ENCODE measurements at regions not wholly inside any gene's neighbourhood (a gene's known extent, or its start where the extent isn't known, plus 50 kb on each side); places are given as distances from the start of the nearest gene placed in this dataset.

DNA sequence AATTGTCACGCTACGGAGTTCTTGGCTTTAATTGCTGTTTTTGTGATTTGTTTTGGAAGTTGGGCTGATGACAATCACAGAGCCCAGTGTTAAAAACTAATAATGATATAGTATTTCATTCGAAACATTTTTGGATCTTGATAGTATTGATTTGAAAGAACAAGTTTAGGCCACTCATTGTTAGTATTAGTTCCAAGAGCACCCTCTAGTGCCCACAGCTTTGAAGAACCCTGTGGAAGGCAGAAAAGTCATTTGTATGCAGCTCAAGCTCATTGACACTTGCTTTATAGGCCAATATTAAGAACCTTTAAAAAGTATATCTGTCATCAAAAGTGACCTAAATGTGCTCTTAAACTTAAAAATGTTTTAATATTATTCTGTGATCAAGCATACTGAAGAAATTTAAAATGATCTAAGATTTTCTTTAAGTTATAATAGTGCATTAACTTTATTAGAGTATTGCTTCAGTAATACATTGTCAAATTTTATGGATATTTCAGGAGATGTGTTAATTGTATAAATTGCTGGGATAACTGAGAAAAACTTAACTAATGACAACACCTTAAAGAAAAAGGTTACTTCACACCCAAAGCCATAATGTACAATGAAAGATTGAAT is 191.0 kb downstream of the GRB14 start:
- no peaks in the 10 kb centered on the region for H3K4me1 ChIP-seq (ENCODE audit: low read length)
- no peaks in the 10 kb centered on the region for H3K9me3 ChIP-seq (ENCODE audit: insufficient read depth, low read length)
- 0 out of 2 replicates have a peak, but pooled peaks cover 4% of the 10 kb centered on the region for H3K27me3 ChIP-seq (ENCODE audit: low read depth, low read length)
- H3K27ac ChIP-seq (ENCODE audit: low read length) = no peak overlapping the region
- no peak overlapping the region for H3K4me3 ChIP-seq (ENCODE audit: low read length)
- TF ChIP-seq, protein P1, sequence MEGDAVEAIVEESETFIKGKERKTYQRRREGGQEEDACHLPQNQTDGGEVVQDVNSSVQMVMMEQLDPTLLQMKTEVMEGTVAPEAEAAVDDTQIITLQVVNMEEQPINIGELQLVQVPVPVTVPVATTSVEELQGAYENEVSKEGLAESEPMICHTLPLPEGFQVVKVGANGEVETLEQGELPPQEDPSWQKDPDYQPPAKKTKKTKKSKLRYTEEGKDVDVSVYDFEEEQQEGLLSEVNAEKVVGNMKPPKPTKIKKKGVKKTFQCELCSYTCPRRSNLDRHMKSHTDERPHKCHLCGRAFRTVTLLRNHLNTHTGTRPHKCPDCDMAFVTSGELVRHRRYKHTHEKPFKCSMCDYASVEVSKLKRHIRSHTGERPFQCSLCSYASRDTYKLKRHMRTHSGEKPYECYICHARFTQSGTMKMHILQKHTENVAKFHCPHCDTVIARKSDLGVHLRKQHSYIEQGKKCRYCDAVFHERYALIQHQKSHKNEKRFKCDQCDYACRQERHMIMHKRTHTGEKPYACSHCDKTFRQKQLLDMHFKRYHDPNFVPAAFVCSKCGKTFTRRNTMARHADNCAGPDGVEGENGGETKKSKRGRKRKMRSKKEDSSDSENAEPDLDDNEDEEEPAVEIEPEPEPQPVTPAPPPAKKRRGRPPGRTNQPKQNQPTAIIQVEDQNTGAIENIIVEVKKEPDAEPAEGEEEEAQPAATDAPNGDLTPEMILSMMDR (IDR thresholded peaks at IDR 0.05; ENCODE audit: low read depth, low read length) = peak; percentile 85
- TF ChIP-seq EZH2phosphoT487 (IDR thresholded peaks at IDR 0.05; ENCODE audit: low read depth) = no peak
- H2AFZ ChIP-seq (ENCODE audit: low read depth, low read length) = no peak overlapping the region
- no peaks in the 10 kb centered on the region for H3K36me3 ChIP-seq (replicated peaks; ENCODE audit: low read depth, low read length)
- no peak overlapping the region for H3K4me2 ChIP-seq (ENCODE audit: low read length)
- no peaks in the 10 kb centered on the region for H3K79me2 ChIP-seq (ENCODE audit: low read length)
- no peak overlapping the region for H3K9ac ChIP-seq (ENCODE audit: low read length)
- no peaks in the 10 kb centered on the region for H4K20me1 ChIP-seq (ENCODE audit: insufficient read depth, low read length)

DNA sequence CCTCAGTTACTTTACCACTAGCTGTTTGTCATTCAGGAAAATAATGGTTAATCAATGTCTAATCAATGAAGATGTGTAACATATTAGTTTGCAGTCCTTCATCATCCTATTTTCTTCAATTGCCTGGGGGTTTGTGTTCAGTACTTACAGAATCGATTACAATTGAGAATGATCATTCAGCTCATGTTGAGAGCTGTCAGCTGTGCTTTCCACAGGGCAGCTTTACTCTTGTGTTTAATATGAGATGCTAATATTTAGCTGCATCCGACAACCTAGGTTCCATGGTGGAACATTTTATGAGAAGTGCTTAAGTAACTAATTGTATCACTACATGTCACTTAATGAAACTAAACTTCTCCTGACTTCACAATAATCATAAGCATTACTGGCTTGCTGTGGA is 191.9 kb downstream of the GRB14 start:
- Histone ChIP-seq H3K4me1 (ENCODE audit: low read length) (no peaks in the 10 kb centered on the region), H3K79me2 (ENCODE audit: low read length) (no peaks in the 10 kb centered on the region), H3K27me3 (ENCODE audit: low read depth, low read length) (0 out of 2 replicates have a peak, but pooled peaks cover 4% of the 10 kb centered on the region), H4K20me1 (ENCODE audit: insufficient read depth, low read length) (no peaks in the 10 kb centered on the region), H3K4me2 (ENCODE audit: low read length) (no peak overlapping the region), H3K9me3 (ENCODE audit: insufficient read depth, low read length) (no peaks in the 10 kb centered on the region), H3K4me3 (ENCODE audit: low read length) (no peak overlapping the region), H3K9ac (ENCODE audit: low read length) (no peak overlapping the region), H2AFZ (ENCODE audit: low read depth, low read length) (no peak overlapping the region), H3K27ac (ENCODE audit: low read length) (no peak overlapping the region), H3K36me3 (replicated peaks; ENCODE audit: low read depth, low read length) (no peaks in the 10 kb centered on the region)
- TF ChIP-seq, protein P1 (IDR thresholded peaks at IDR 0.05; ENCODE audit: low read depth, low read length) = no peak
- TF ChIP-seq EZH2phosphoT487 (IDR thresholded peaks at IDR 0.05; ENCODE audit: low read depth) = no peak

DNA sequence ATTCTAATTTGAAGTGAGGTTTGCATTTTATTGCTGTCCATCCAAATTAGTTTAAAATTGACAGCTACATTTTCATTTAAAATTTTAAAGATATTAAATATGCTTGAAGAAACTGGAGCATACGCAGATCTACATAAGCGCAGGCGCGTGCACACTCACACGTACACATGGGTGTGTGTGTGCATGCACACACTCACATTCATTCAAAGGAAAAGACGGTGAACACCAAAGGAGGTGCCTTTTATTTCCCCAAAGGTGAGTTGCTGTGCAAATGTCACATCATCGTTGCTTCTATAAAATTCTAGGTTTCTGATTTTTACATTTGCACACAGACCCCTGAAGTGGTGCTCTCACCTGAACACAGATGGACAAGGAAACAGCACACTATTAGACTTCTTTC is 194.2 kb downstream of the GRB14 start:
- Histone ChIP-seq H4K20me1 (ENCODE audit: insufficient read depth, low read length) (no peaks in the 10 kb centered on the region), H3K27me3 (ENCODE audit: low read depth, low read length) (0 out of 2 replicates have a peak, but pooled peaks cover 4% of the 10 kb centered on the region), H3K9ac (ENCODE audit: low read length) (no peak overlapping the region), H3K4me2 (ENCODE audit: low read length) (no peak overlapping the region), H3K4me3 (ENCODE audit: low read length) (no peak overlapping the region), H2AFZ (ENCODE audit: low read depth, low read length) (no peak overlapping the region), H3K4me1 (ENCODE audit: low read length) (no peaks in the 10 kb centered on the region), H3K27ac (ENCODE audit: low read length) (no peak overlapping the region), H3K9me3 (ENCODE audit: insufficient read depth, low read length) (no peaks in the 10 kb centered on the region), H3K79me2 (ENCODE audit: low read length) (no peaks in the 10 kb centered on the region), H3K36me3 (replicated peaks; ENCODE audit: low read depth, low read length) (no peaks in the 10 kb centered on the region)
- TF ChIP-seq, protein P1 (IDR thresholded peaks at IDR 0.05; ENCODE audit: low read depth, low read length) = no peak
- TF ChIP-seq EZH2phosphoT487 (IDR thresholded peaks at IDR 0.05; ENCODE audit: low read depth) = no peak

DNA sequence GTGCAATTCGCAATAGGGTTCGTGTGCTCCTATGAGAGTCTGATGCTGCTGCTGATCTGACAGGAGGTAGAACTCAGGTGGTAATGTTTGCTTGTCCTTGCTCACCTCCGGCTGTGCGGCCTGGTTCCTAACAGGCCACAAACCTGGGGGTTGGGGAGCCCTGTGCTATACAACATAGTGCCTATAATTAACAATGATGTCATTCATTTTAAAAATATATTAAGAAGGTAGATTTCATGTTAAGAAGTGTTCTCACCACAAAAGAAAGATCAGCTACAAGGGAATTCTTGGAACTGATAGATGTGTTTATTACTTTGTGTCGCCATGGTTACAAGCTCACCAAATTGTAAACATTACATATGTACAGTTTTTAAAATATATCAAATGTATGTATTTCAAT is 200.5 kb downstream of the GRB14 start:
- Histone ChIP-seq H3K4me3 (ENCODE audit: low read length) (no peak overlapping the region), H3K9me3 (ENCODE audit: insufficient read depth, low read length) (no peaks in the 10 kb centered on the region), H3K4me2 (ENCODE audit: low read length) (no peak overlapping the region), H3K79me2 (ENCODE audit: low read length) (no peaks in the 10 kb centered on the region), H4K20me1 (ENCODE audit: insufficient read depth, low read length) (no peaks in the 10 kb centered on the region), H3K4me1 (ENCODE audit: low read length) (no peaks in the 10 kb centered on the region), H3K27me3 (ENCODE audit: low read depth, low read length) (no peaks in the 10 kb centered on the region), H3K27ac (ENCODE audit: low read length) (no peak overlapping the region), H3K9ac (ENCODE audit: low read length) (no peak overlapping the region), H2AFZ (ENCODE audit: low read depth, low read length) (no peak overlapping the region), H3K36me3 (replicated peaks; ENCODE audit: low read depth, low read length) (no peaks in the 10 kb centered on the region)
- no peak for TF ChIP-seq EZH2phosphoT487 (IDR thresholded peaks at IDR 0.05; ENCODE audit: low read depth)
- TF ChIP-seq, protein P1 (IDR thresholded peaks at IDR 0.05; ENCODE audit: low read depth, low read length) = no peak
